HL-60 (cell line): ENCODE measurements at regions not wholly inside any gene's neighbourhood (a gene's known extent, or its start where the extent isn't known, plus 50 kb on each side); places are given as distances from the start of the nearest gene placed in this dataset.

Source experiments
- DNase-seq, 2 experiments: peaks; one replicate each; pipeline ENCODE4 v3.0.0-alpha.2; 2010 to 2020; ENCODE audit warnings: low read depth in 1 of 2, low spot score in 1 of 2
- H3K27ac ChIP-seq: fragments of 250-450 bp; sonication (Bioruptor Pico); replicated peaks from 2 replicates; pipeline ENCODE4 v1.5.1; 2020; ENCODE audit warnings: mild to moderate bottlenecking, moderate library complexity
- H3K27me3 ChIP-seq: fragments of 250-450 bp; sonication (Bioruptor Pico); 2 replicates; pipeline ENCODE4 v1.5.1; 2021; ENCODE audit warnings: mild to moderate bottlenecking, moderate library complexity; ENCODE audit not compliant: insufficient read depth, poor library complexity, severe bottlenecking
- H3K4me3 ChIP-seq: replicated peaks from 2 replicates; pipeline ENCODE4 v1.5.1; 2011; ENCODE audit warnings: mild to moderate bottlenecking, control low read depth, low read length; ENCODE audit not compliant: insufficient read depth
- GABPA ChIP-seq: IDR thresholded peaks from 2 replicates; pipeline ENCODE4 v1.6.1; 2012; ENCODE audit warnings: low read depth
- POLR2AphosphoS5 ChIP-seq: IDR thresholded peaks from 2 replicates; pipeline ENCODE4 v1.6.1; 2012; ENCODE audit warnings: low read depth
- REST ChIP-seq: IDR thresholded peaks from 2 replicates; pipeline ENCODE4 v1.6.1; 2012; ENCODE audit warnings: low read depth; ENCODE audit not compliant: insufficient replicate concordance
- SPI1 ChIP-seq: IDR thresholded peaks from 2 replicates; pipeline ENCODE4 v1.6.1; 2012; ENCODE audit warnings: low read depth, mild to moderate bottlenecking, borderline replicate concordance
- TF ChIP-seq, protein P1 (sequence below): IDR thresholded peaks from one replicate; pipeline ENCODE4 v1.5.1; 2011; ENCODE audit warnings: low read length, control low read depth, inconsistent platforms; ENCODE audit not compliant: insufficient read depth

DNA sequence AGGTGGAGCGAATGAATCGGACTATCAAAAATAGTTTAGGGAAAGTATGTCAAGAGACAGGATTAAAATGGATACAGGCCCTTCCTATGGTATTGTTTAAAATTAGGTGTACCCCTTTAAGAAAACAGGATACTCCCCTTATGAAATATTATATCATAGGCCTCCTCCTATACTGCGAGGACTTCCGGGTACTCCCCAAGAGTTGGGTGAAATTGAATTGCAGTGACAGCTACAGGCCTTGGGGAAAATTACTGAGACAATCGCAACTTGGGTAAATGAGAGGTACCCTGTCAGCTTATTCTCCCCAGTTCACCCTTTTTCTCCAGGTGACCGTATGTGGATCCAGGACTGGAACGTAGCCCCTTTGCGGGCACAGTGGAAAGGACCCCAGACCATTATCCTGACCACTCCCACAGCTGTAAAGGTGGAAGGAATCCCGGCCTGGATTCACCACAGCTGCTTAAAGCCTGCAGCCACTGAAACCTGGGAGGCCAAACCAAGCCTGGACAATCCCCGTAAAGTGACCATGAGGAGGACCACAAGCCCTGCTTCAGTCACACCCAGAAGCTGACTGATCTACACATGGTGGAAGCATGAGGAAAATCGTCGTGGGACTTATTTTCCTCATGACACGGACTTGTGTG lies 1138.1 kb downstream of the ARAP2 start:
- TF ChIP-seq, protein P1, sequence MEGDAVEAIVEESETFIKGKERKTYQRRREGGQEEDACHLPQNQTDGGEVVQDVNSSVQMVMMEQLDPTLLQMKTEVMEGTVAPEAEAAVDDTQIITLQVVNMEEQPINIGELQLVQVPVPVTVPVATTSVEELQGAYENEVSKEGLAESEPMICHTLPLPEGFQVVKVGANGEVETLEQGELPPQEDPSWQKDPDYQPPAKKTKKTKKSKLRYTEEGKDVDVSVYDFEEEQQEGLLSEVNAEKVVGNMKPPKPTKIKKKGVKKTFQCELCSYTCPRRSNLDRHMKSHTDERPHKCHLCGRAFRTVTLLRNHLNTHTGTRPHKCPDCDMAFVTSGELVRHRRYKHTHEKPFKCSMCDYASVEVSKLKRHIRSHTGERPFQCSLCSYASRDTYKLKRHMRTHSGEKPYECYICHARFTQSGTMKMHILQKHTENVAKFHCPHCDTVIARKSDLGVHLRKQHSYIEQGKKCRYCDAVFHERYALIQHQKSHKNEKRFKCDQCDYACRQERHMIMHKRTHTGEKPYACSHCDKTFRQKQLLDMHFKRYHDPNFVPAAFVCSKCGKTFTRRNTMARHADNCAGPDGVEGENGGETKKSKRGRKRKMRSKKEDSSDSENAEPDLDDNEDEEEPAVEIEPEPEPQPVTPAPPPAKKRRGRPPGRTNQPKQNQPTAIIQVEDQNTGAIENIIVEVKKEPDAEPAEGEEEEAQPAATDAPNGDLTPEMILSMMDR, result no peak
- no peak for TF ChIP-seq SPI1
- TF ChIP-seq POLR2AphosphoS5, result no peak
- no peak for TF ChIP-seq GABPA
- DNase-seq, result no peak
- no peak overlapping the region for H3K27ac ChIP-seq
- no peak overlapping the region for H3K4me3 ChIP-seq
- H3K27me3 ChIP-seq, result no peaks in the 10 kb centered on the region

DNA sequence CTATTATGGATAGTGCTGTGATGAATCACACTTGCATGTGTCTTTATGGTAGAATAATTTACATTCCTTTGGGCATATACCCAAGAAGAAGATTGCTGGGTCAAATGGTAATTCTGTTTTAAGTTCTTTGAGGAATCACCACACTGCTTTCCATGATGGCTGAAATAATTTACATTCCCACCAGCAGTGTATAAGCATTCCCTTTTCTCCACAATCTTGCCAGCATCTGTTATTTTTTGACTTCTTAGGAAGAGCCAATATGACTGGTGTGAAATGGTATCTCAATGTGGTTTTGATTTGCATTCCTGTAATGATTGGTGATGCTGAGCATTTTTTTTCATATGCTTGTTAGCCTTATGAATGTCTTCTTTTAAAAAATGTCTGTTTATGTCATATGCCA lies 1120.2 kb downstream of the ARAP2 start:
- TF ChIP-seq, protein P1, result no peak
- TF ChIP-seq POLR2AphosphoS5 (no peak), SPI1 (no peak), REST (no peak), GABPA (no peak)

DNA sequence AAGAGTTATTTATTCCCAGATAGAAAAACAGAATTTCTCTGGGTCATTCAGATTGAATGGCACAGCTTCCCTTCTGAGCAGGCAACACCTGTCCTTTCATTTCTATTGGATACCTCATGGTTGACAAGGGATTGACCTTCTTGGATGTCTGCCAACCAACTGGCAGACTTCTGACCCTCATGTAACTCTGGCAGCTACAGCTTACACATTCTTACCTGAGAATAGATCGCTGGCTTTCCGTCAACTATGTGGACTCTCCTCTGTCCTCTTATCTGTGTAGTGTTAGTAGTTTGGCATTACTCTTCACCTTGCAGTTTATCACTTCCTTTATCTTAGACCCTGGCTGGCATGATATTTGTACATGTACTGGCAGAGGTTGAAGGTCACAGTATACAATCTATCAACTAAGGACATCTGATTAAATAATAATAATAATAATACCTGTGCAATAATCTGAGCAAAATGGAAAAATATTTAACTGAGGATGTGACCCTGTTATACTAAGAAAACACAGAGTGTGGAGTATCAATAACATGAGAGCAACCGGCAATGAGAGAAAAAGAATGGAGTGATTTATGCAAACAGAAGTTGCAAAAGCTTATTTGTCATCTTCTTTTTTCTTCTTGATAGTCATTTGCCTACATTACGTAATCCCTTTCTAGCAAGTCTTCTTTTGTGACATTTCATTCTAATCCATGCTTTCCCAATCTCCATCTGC lies 1118.2 kb downstream of the ARAP2 start:
- Histone ChIP-seq H3K4me3 (no peak overlapping the region), H3K27me3 (no peaks in the 10 kb centered on the region), H3K27ac (no peak overlapping the region)
- TF ChIP-seq SPI1 (no peak), POLR2AphosphoS5 (no peak), GABPA (no peak), REST (no peak)
- TF ChIP-seq, protein P1, result no peak
- DNase-seq, result no peak

More for the DNA sequence above, 1120.2 kb downstream of the ARAP2 start:
- Histone ChIP-seq H3K4me3 (no peak overlapping the region), H3K27ac (no peak overlapping the region), H3K27me3 (no peaks in the 10 kb centered on the region)
- DNase-seq, result no peak
